ENCODE measurements at regions not wholly inside any gene's neighbourhood (a gene's known extent, or its start where the extent isn't known, plus 50 kb on each side); places are given as distances from the start of the nearest gene placed in this dataset.

GRCh38 chr9:79043916-79044315 lies 527.8 kb upstream of the TLE4 start:
- Histone ChIP-seq H3K9me1 (replicated peaks; ENCODE audit: control insufficient read depth, extremely low read depth, insufficient read depth, low read length) (no peaks in the 10 kb centered on the region), H3K4me3 (replicated peaks in 1 of 3; ENCODE audit: insufficient read depth in 1 of 3, low read depth in 1 of 3, low read length in 3 of 3) (no peak overlapping the region), H3K4me2 (ENCODE audit: insufficient read depth, low read length) (no peak overlapping the region), H3K9ac (replicated peaks; ENCODE audit: extremely low read depth, insufficient read depth, low read length) (no peak overlapping the region), H3K27me3 (ENCODE audit: control insufficient read depth in 2 of 2, insufficient read depth in 2 of 2, low read length in 2 of 2) (no peaks in the 10 kb centered on the region), H3K4me1 (ENCODE audit: control insufficient read depth, extremely low read depth, insufficient read depth, low read length) (peaks cover 4% of the 10 kb centered on the region), H3K27ac (ENCODE audit: insufficient read depth, low read depth, low read length) (no peak overlapping the region), H3K79me2 (ENCODE audit: control insufficient read depth, insufficient read depth, low read length) (no peaks in the 10 kb centered on the region), H3K36me3 (ENCODE audit: control insufficient read depth in 2 of 2, extremely low read depth in 1 of 2, insufficient read depth in 2 of 2, low read length in 2 of 2) (no peaks in the 10 kb centered on the region), H4K20me1 (replicated peaks; ENCODE audit: control insufficient read depth, extremely low read depth, insufficient read depth, low read length) (no peaks in the 10 kb centered on the region), H3K9me3 (replicated peaks; ENCODE audit: control insufficient read depth, insufficient read depth, low read length) (no peaks in the 10 kb centered on the region), H2AFZ (ENCODE audit: low read depth, low read length) (no peak overlapping the region)
- CTCF ChIA-PET = interaction anchor here (1.4 kb wide), 1 partner anchor 224 kb away, joined by 4 read pairs; no protein-coding TSS in a partner anchor
- POLR2A ChIA-PET = no interaction called here
- intact Hi-C loops (cut with micrococcal nuclease) = no loop called here
- BruUV-seq (replicated peaks) = no TSS peak
- dilution Hi-C loops (cut with MboI; ENCODE audit: extremely low pct_ligation_motif_present, low sequenced_read_pairs) = no loop called here
- TF ChIP-seq JUN (IDR thresholded peaks at IDR 0.05; ENCODE audit: borderline replicate concordance, insufficient read depth, insufficient read length, low read depth) (no peak), GATA2 (IDR thresholded peaks at IDR 0.05; ENCODE audit: insufficient read depth, insufficient read length, low read depth, low read length) (no peak), MAX (IDR thresholded peaks at IDR 0.05; ENCODE audit: insufficient read depth, insufficient read length) (no peak), POLR2AphosphoS5 (IDR thresholded peaks at IDR 0.05; ENCODE audit: insufficient read depth, low read depth, low read length) (no peak), FOS (IDR thresholded peaks at IDR 0.05; ENCODE audit: borderline replicate concordance, insufficient read depth, low read length) (no peak), POLR2A (IDR thresholded peaks at IDR 0.05; ENCODE audit: low read depth, low read length) (no peak), MYC (IDR thresholded peaks at IDR 0.05; ENCODE audit: low read depth, low read length) (no peak), EZH2 (IDR thresholded peaks at IDR 0.05; ENCODE audit: borderline replicate concordance, low read depth, low read length, severe bottlenecking) (no peak), CTCF (IDR thresholded peaks at IDR 0.05; ENCODE audit: extremely low read depth in 1 of 2, insufficient read depth in 1 of 2, low read depth in 1 of 2, low read length in 2 of 2) (no peak)
- FAIRE-seq (no peak), DNase-seq (ENCODE audit: low read depth, low spot score) (no peak)
